ENCODE measurements at regions not wholly inside any gene's neighbourhood (a gene's known extent, or its start where the extent isn't known, plus 50 kb on each side); places are given as distances from the start of the nearest gene placed in this dataset.

- no peaks in the 10 kb centered on the region for H3K4me1 ChIP-seq (ENCODE audit: insufficient read depth)
- no peaks in the 10 kb centered on the region for H3F3A ChIP-seq (ENCODE audit: insufficient read depth)
- in situ Hi-C loops (cut with MboI): no loop called here
- no peak for TF ChIP-seq EZH2phosphoT487 (IDR thresholded peaks at IDR 0.05; ENCODE audit: insufficient read depth, low read depth)
- no peak for TF ChIP-seq EZH2 (IDR thresholded peaks at IDR 0.05; ENCODE audit: insufficient read depth, poor library complexity, severe bottlenecking)
- H4K20me1 ChIP-seq (ENCODE audit: insufficient read depth): no peaks in the 10 kb centered on the region
- H3K36me3 ChIP-seq (ENCODE audit: low read depth): no peaks in the 10 kb centered on the region
- no peaks in the 10 kb centered on the region for H3K27me3 ChIP-seq (replicated peaks; ENCODE audit: insufficient read depth)
- no peak overlapping the region for H3K27ac ChIP-seq
- 1 to 2% methylated on average over 5 of the region's 5 CpGs for WGBS, 2 experiments (ENCODE audit: low coverage in 1 of 2, low lambda C conversion rate in 2 of 2, missing lambda C conversion rate in 2 of 2)
- no peak overlapping the region for H3K4me3 ChIP-seq
- no peaks in the 10 kb centered on the region for H3K9me2 ChIP-seq (ENCODE audit: insufficient read depth)
- H2AFZ ChIP-seq: no peak overlapping the region
- H3K79me2 ChIP-seq (ENCODE audit: insufficient read depth): no peaks in the 10 kb centered on the region
- H3K9me3 ChIP-seq (ENCODE audit: low read depth): no peaks in the 10 kb centered on the region
- no peak overlapping the region for H3K4me2 ChIP-seq (ENCODE audit: unreplicated experiment)
- no peak overlapping the region for H3K9ac ChIP-seq
- peak; percentile 30 for DNase-seq
Measured at GRCh38 chr4:35934320-35934981, 309.9 kb downstream of the ARAP2 start.

GRCh38 chr4:35938936-35939335 is 305.4 kb downstream of the ARAP2 start:
- in situ Hi-C loops (cut with MboI): no loop called here
- Histone ChIP-seq H4K20me1 (ENCODE audit: insufficient read depth) (no peaks in the 10 kb centered on the region), H2AFZ (no peak overlapping the region), H3K9me2 (ENCODE audit: insufficient read depth) (no peaks in the 10 kb centered on the region), H3K4me1 (ENCODE audit: insufficient read depth) (no peaks in the 10 kb centered on the region), H3K4me2 (ENCODE audit: unreplicated experiment) (no peak overlapping the region), H3F3A (ENCODE audit: insufficient read depth) (no peaks in the 10 kb centered on the region), H3K79me2 (ENCODE audit: insufficient read depth) (no peaks in the 10 kb centered on the region), H3K36me3 (ENCODE audit: low read depth) (no peaks in the 10 kb centered on the region), H3K4me3 (no peak overlapping the region), H3K27me3 (replicated peaks; ENCODE audit: insufficient read depth) (no peaks in the 10 kb centered on the region), H3K9ac (no peak overlapping the region), H3K27ac (no peak overlapping the region), H3K9me3 (ENCODE audit: low read depth) (no peaks in the 10 kb centered on the region)
- WGBS, 2 experiments (ENCODE audit: low coverage in 1 of 2, low lambda C conversion rate in 2 of 2, missing lambda C conversion rate in 2 of 2): 28 to 32% methylated on average over 3 of the region's 3 CpGs
- no peak for DNase-seq
- TF ChIP-seq EZH2phosphoT487 (IDR thresholded peaks at IDR 0.05; ENCODE audit: insufficient read depth, low read depth): no peak
- no peak for TF ChIP-seq EZH2 (IDR thresholded peaks at IDR 0.05; ENCODE audit: insufficient read depth, poor library complexity, severe bottlenecking)

- WGBS, 2 experiments (ENCODE audit: low coverage in 1 of 2, low lambda C conversion rate in 2 of 2, missing lambda C conversion rate in 2 of 2): 18 to 22% methylated on average over 1 of the region's 1 CpG
- no peaks in the 10 kb centered on the region for H3K4me1 ChIP-seq (ENCODE audit: insufficient read depth)
- TF ChIP-seq EZH2phosphoT487 (IDR thresholded peaks at IDR 0.05; ENCODE audit: insufficient read depth, low read depth): no peak
- no peak for TF ChIP-seq EZH2 (IDR thresholded peaks at IDR 0.05; ENCODE audit: insufficient read depth, poor library complexity, severe bottlenecking)
Measured at GRCh38 chr4:35939751-35940150, 304.6 kb downstream of the ARAP2 start.

GRCh38 chr4:35942092-35942491 is 302.2 kb downstream of the ARAP2 start:
- Histone ChIP-seq H3K4me1 (ENCODE audit: insufficient read depth) (no peaks in the 10 kb centered on the region), H3K9ac (no peak overlapping the region), H3K27ac (no peak overlapping the region), H3K4me2 (ENCODE audit: unreplicated experiment) (no peak overlapping the region), H3K79me2 (ENCODE audit: insufficient read depth) (no peaks in the 10 kb centered on the region), H2AFZ (no peak overlapping the region), H4K20me1 (ENCODE audit: insufficient read depth) (no peaks in the 10 kb centered on the region), H3K36me3 (ENCODE audit: low read depth) (no peaks in the 10 kb centered on the region), H3K4me3 (no peak overlapping the region), H3F3A (ENCODE audit: insufficient read depth) (no peaks in the 10 kb centered on the region), H3K27me3 (replicated peaks; ENCODE audit: insufficient read depth) (no peaks in the 10 kb centered on the region), H3K9me2 (ENCODE audit: insufficient read depth) (no peaks in the 10 kb centered on the region), H3K9me3 (ENCODE audit: low read depth) (no peaks in the 10 kb centered on the region)
- no peak for DNase-seq
- TF ChIP-seq EZH2phosphoT487 (IDR thresholded peaks at IDR 0.05; ENCODE audit: insufficient read depth, low read depth) (no peak), EZH2 (IDR thresholded peaks at IDR 0.05; ENCODE audit: insufficient read depth, poor library complexity, severe bottlenecking) (no peak)
- in situ Hi-C loops (cut with MboI): no loop called here
- 23 to 25% methylated on average over 2 of the region's 2 CpGs for WGBS, 2 experiments (ENCODE audit: low coverage in 1 of 2, low lambda C conversion rate in 2 of 2, missing lambda C conversion rate in 2 of 2)

More at GRCh38 chr4:35939751-35940150, 304.6 kb downstream of the ARAP2 start:
- no peak overlapping the region for H3K4me2 ChIP-seq (ENCODE audit: unreplicated experiment)
- H3K4me3 ChIP-seq: no peak overlapping the region
- no peaks in the 10 kb centered on the region for H4K20me1 ChIP-seq (ENCODE audit: insufficient read depth)
- H3K79me2 ChIP-seq (ENCODE audit: insufficient read depth): no peaks in the 10 kb centered on the region
- H2AFZ ChIP-seq: no peak overlapping the region
- H3K27ac ChIP-seq: no peak overlapping the region
- no peaks in the 10 kb centered on the region for H3F3A ChIP-seq (ENCODE audit: insufficient read depth)
- no peak for DNase-seq
- H3K9me3 ChIP-seq (ENCODE audit: low read depth): no peaks in the 10 kb centered on the region
- H3K9me2 ChIP-seq (ENCODE audit: insufficient read depth): no peaks in the 10 kb centered on the region
- in situ Hi-C loops (cut with MboI): no loop called here
- H3K9ac ChIP-seq: no peak overlapping the region
- H3K27me3 ChIP-seq (replicated peaks; ENCODE audit: insufficient read depth): no peaks in the 10 kb centered on the region
- no peaks in the 10 kb centered on the region for H3K36me3 ChIP-seq (ENCODE audit: low read depth)

- no peak for DNase-seq
Measured at GRCh38 chr4:35943606-35944005, 300.7 kb downstream of the ARAP2 start.

More at GRCh38 chr4:35943606-35944005, 300.7 kb downstream of the ARAP2 start:
- H3K4me3 ChIP-seq: no peak overlapping the region
- no peak overlapping the region for H3K27ac ChIP-seq
- TF ChIP-seq EZH2phosphoT487 (IDR thresholded peaks at IDR 0.05; ENCODE audit: insufficient read depth, low read depth): no peak
- TF ChIP-seq EZH2 (IDR thresholded peaks at IDR 0.05; ENCODE audit: insufficient read depth, poor library complexity, severe bottlenecking): no peak
- H3K27me3 ChIP-seq (replicated peaks; ENCODE audit: insufficient read depth): no peaks in the 10 kb centered on the region
- H3K9me3 ChIP-seq (ENCODE audit: low read depth): no peaks in the 10 kb centered on the region
- in situ Hi-C loops (cut with MboI): no loop called here
- no peaks in the 10 kb centered on the region for H3K36me3 ChIP-seq (ENCODE audit: low read depth)
- H3F3A ChIP-seq (ENCODE audit: insufficient read depth): no peaks in the 10 kb centered on the region
- H3K79me2 ChIP-seq (ENCODE audit: insufficient read depth): no peaks in the 10 kb centered on the region
- no peaks in the 10 kb centered on the region for H4K20me1 ChIP-seq (ENCODE audit: insufficient read depth)
- H3K4me2 ChIP-seq (ENCODE audit: unreplicated experiment): no peak overlapping the region
- H3K4me1 ChIP-seq (ENCODE audit: insufficient read depth): no peaks in the 10 kb centered on the region
- no peak overlapping the region for H2AFZ ChIP-seq
- no peak overlapping the region for H3K9ac ChIP-seq
- no peaks in the 10 kb centered on the region for H3K9me2 ChIP-seq (ENCODE audit: insufficient read depth)
